ENCODE measurements at regions not wholly inside any gene's neighbourhood (a gene's known extent, or its start where the extent isn't known, plus 50 kb on each side); places are given as distances from the start of the nearest gene placed in this dataset.
"Not testable (repeated sequence)": the region's sequence is repeated elsewhere in the genome, so short reads cannot be mapped to it uniquely, and the experiment has no call there.

GRCh38 chr15:93941697-93942096, 289.7 kb upstream of the MCTP2 start:
- DNase-seq = no peak

- DNase-seq = no peak
Measured at GRCh38 chr15:93940226-93940625, 291.1 kb upstream of the MCTP2 start.

GRCh38 chr15:93932164-93932776, 299.1 kb upstream of the MCTP2 start:
- DNase-seq = no peak

GRCh38 chr15:93929375-93930094, 301.8 kb upstream of the MCTP2 start:
- peak; percentile 43 for DNase-seq

GRCh38 chr15:93920204-93920603, 311.2 kb upstream of the MCTP2 start:
- no peak for DNase-seq

- not testable (repeated sequence) for DNase-seq
Measured at GRCh38 chr15:93918801-93919200, 312.6 kb upstream of the MCTP2 start.

GRCh38 chr15:93917181-93917580, 314.2 kb upstream of the MCTP2 start:
- DNase-seq = no peak

- DNase-seq = no peak
Measured at GRCh38 chr15:93913871-93914270, 317.5 kb upstream of the MCTP2 start.

GRCh38 chr15:93913310-93913709, 318.1 kb upstream of the MCTP2 start:
- DNase-seq = no peak

- DNase-seq = no peak
Measured at GRCh38 chr15:93900476-93901400, 330.6 kb upstream of the MCTP2 start.

GRCh38 chr15:93899817-93900216, 331.5 kb upstream of the MCTP2 start:
- DNase-seq = no peak

- no peak for DNase-seq
Measured at GRCh38 chr15:93897377-93897776, 334.0 kb upstream of the MCTP2 start.

GRCh38 chr15:93895976-93896770, 335.2 kb upstream of the MCTP2 start:
- DNase-seq = no peak

- no peak for DNase-seq
Measured at GRCh38 chr15:93894438-93895036, 336.8 kb upstream of the MCTP2 start.

- no peak for DNase-seq
Measured at GRCh38 chr15:93887151-93887550, 344.2 kb upstream of the MCTP2 start.

- no peak for DNase-seq
Measured at GRCh38 chr15:93882779-93883178, 348.6 kb upstream of the MCTP2 start.

- no peak for DNase-seq
Measured at GRCh38 chr15:93882141-93882540, 349.2 kb upstream of the MCTP2 start.

GRCh38 chr15:93881310-93881709, 350.1 kb upstream of the MCTP2 start:
- DNase-seq = no peak

GRCh38 chr15:93880358-93880757, 351.0 kb upstream of the MCTP2 start:
- DNase-seq = no peak

- no peak for DNase-seq
Measured at GRCh38 chr15:93870583-93870982, 360.8 kb upstream of the MCTP2 start.

GRCh38 chr15:93866948-93867347, 364.4 kb upstream of the MCTP2 start:
- DNase-seq = no peak

GRCh38 chr15:93866476-93866875, 364.9 kb upstream of the MCTP2 start:
- no peak for DNase-seq

Measured in skin of body (tissue), 1 donor.